HG03432 (cell line): ENCODE measurements at regions not wholly inside any gene's neighbourhood (a gene's known extent, or its start where the extent isn't known, plus 50 kb on each side); places are given as distances from the start of the nearest gene placed in this dataset.

Source experiments
- ATAC-seq: cut with Tn5 transposase; IDR thresholded peaks from one replicate; pipeline ENCODE4 v1.9.1; 2021; ENCODE audit warnings: mild to moderate bottlenecking, moderate library complexity; ENCODE audit not compliant: unreplicated experiment

DNA sequence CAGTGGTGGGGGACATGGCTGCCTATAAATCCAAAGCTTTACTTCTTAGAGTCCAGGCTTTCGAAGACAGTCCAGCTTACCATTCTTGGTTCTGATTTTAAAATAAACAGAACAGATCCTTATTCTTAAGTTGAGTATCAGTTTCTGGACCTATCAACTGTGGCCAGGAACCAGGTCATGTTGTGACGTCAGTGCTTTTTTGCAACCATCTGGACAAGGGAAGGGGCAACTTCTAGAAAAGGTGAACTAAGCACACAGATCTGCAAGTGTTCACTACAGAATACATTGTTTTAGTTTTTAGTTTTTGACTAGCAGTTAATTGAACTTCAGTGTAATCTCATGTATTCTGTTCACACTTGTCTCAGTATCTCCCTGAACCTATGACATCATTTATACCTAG is 326.0 kb upstream of the MGAT5 start:
- no peak for ATAC-seq

- no peak for ATAC-seq
Measured at GRCh38 chr2:133936096-133936495, 317.8 kb upstream of the MGAT5 start.

GRCh38 chr2:133936601-133937000 is 317.3 kb upstream of the MGAT5 start:
- no peak for ATAC-seq

- no peak for ATAC-seq
Measured at GRCh38 chr2:133937669-133938068, 316.2 kb upstream of the MGAT5 start.

- ATAC-seq, result no peak
Measured at GRCh38 chr2:133940134-133940533, 313.7 kb upstream of the MGAT5 start.

GRCh38 chr2:133941666-133942065 is 312.2 kb upstream of the MGAT5 start:
- ATAC-seq, result no peak

DNA sequence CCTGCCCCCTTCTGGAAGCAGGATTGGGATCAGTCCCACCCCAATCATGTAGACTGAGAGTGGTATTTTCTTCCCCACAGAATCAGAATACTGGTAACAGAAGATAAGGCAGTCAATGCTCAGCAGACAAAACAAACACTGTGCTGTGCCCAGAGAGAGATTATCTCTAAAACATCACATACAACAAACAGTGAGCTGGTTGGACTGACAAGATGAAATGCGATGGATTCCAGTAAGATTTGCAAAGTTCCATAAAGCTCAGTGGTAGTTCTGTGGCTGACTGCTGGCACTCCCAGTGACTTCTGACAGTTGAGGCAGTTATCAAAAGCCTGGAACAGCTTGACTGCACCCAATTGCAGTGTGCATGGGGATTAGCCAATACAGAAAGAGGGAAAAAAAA is 311.5 kb upstream of the MGAT5 start:
- no peak for ATAC-seq

- ATAC-seq, result no peak
Measured at GRCh38 chr2:133943108-133943507, 310.8 kb upstream of the MGAT5 start.

DNA sequence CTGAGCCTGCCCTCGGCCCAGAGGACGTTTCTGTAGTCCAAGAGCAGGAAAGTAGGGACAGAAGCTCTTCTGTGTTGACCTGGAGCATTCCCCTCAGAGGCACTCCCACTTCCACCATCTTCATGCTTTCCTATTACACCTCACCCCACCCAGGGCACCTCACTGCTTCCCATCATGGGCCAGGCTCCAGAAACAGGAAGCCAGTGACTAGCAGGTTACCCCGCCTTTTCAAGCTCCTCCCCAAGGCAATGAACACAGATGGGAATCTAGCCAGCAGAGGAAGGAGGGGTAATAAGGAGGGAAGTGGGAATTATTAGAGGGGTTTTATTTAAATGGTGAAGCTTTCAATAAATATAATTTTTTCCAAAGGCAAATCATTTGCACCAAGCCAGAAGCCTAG is 308.8 kb upstream of the MGAT5 start:
- ATAC-seq, result no peak

DNA sequence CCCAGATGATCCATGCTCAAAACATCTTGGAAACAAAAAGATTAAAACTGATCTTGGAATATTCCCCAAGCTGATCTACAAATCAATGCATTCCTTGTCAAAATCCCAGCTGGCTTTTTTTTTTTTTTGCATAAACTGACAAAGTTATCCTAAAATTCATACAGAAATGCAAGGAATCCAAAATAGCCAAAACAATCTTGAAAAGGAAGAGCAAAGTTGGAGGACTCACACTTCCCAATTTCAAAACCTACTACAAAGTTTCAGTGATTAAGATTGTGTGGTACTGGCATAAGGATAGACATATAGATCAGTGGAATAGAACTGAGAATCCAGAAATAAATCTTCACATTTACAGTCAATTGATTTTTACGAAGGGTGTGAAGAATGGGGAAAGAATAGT is 306.8 kb upstream of the MGAT5 start:
- no peak for ATAC-seq

DNA sequence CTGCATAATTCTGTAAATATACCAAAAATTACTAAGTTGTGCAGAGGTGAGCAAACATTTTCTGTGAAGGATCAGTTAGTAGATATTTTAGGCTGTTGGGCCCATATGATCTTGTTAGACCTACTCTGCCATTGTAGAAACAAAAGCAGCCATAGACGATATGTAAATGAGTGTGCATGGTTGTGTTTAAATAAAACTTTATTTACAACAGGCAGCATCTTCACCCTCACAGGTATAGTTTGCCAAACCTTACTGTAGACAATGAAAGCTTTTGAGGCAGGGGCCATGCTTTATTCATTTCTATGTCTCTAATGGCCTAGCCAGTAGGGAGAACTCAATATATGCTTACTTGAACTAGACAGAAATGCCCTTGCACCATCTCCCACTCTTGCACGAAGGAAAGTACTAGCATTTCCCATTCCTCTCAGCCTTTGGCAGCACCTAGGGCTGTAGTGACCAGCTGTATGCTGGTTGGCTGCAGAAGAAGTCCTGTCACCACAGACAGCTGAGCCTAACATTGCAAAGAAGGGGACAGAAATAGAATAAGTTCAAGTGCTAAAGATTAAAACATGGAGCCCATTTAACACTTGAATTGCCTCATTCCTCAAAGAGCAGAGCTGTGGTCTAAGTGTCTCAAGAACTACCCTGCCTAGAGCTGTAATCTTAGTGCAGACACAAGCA is 305.1 kb upstream of the MGAT5 start:
- ATAC-seq, result no peak

DNA sequence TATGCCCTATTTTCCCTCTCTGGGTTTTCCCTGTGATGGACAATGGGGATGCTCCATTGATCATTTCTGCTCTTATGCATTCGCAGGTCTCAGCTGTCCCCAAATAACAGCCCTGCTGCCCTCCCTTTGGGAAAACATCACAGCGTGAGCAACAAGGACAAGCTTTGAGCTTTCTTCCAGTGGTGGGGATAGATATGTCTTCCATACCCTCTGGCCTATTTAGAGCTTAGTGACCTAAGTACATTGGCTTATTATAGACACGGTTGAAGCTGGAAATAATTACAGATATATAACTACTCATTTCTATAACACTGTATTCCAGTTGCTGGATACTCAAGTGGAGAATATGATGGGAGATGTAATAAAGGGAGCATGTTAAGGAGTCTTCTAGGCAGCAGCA is 304.3 kb upstream of the MGAT5 start:
- ATAC-seq, result no peak

DNA sequence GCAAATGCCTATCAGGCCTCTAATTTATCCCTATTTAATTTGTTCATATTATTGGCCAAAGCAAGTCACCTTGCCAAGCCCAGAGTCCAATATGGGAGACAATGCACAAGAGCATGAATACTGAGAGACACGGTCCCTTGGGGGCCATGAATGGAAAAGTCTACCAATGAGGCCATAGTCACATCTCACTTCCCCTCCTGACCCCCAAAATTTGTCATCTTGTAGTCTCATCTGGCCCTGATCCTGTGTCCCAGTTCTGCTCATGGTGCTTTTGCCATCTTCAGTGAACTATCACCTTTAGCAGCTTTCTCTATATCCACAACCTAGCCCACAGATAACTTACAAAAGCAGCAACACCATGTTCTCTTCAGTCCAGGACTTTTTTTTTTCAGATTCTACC is 302.7 kb upstream of the MGAT5 start:
- ATAC-seq, result no peak

- peak; percentile 44 for ATAC-seq
Measured at GRCh38 chr2:133952420-133952819, 301.5 kb upstream of the MGAT5 start.

DNA sequence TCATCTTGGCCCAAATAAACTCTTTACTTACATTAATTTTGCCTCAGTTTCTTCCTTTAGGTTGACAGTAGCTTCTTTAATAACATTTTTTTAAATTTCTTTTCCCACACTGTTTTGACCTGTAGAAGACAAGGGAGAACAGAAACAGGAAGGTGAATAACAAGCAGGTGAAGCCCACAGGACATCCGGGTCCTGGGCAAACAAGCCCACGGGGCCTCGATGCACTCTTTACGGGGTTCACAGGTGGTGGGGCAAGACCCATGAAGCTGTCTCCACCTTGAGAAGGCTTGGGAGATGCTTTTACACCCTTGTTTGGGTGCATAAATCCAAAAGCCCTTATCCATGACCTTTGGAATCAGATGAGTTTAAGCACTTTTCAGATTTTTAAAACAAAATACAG is 301.0 kb upstream of the MGAT5 start:
- no peak for ATAC-seq

DNA sequence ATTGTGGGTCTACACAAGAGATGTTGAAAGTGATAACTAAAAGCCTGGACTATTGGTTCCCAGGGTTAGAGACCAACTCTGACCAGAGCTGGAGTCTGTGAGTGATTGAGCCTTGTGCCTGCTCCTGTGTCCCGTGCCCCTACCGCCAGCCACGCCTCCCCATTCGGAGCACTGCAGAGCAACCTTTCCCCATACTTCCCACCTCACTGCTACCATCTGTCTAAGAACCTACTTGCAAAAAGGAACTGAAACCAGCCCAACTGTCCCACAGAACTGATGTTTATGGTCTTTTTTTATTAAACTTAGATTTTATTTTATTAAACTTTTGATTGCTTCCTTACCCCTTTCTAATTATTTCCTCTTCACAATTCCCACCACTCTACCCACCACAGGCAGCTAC is 300.3 kb upstream of the MGAT5 start:
- ATAC-seq, result peak; percentile 79

- ATAC-seq, result no peak
Measured at GRCh38 chr2:133954636-133955035, 299.2 kb upstream of the MGAT5 start.

DNA sequence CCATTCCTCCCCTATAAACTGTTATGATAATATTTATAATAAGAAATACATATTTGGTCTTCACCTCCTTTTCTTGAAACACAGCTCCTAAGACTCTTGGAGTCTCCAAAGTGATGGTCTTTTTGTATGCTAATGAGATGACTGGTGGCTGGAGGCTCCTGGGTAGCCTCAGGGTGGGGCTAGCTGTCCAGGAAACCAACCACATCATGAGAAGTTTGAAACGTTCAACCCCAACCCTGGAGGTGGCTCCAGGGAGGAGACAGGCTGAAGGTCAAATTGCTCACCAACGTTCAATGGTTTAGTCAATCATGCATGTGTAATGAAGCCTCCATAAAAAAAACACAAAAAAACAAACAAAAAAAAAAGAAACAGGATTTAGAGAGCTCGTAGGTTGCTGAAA is 298.7 kb upstream of the MGAT5 start:
- no peak for ATAC-seq

DNA sequence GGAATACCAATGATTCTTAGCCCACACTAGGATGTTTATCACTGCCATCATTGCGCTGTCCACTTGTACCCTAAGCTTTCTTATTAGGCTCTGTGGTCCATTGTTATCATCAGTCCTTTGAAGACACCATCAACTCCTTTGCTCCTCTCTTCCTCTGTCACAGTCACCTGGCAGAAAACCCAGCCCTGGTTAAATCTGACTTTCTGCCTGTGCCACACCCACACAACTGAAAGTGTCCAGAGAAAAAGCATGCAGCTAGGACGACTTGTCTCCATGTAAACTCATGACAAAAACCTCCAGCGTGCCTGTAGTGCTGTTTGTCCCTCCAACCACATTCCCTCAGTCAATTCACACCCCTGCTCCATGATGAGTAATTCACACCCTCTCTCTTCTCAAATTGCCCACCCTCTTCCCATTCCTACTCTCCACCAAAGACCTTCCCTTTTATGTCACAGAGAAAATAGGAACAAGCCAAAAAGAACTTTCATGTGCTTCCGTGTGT is 297.4 kb upstream of the MGAT5 start:
- no peak for ATAC-seq

DNA sequence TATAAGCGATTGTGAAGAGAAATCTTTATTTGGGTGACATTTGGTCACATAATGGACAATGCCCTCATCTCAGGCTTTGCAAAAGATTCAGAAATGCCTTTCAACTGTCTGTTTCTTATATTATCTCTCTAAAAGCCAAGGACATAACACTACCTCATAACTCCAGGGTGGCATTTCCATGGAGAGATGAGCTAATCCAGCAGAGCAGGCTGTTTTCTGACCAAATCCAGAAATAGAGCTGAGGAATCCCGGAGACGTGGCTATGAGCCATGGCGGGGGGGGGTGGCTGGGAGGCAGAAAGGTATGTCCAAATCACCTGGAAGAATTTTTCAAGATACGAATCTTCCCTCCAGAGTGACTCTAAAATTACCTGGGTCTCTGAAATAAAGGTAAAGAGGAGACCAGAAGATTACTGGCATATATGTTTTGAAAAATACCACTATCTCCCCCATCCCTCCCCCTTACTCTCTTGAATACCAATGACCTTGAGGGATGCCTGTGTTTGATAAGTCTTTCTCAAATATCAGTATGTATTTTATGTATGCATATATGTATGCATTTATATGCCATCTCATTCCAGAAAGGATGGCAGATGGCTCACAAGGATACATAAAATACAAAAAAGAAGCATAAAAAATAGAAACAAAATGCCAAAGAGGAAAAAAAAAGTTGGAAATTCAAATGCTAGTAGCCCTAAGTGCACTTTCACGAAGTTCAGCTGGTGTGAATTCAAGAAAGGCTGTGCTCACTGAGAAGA is 296.0 kb upstream of the MGAT5 start:
- no peak for ATAC-seq

GRCh38 chr2:133959066-133959465 is 294.8 kb upstream of the MGAT5 start:
- no peak for ATAC-seq

DNA sequence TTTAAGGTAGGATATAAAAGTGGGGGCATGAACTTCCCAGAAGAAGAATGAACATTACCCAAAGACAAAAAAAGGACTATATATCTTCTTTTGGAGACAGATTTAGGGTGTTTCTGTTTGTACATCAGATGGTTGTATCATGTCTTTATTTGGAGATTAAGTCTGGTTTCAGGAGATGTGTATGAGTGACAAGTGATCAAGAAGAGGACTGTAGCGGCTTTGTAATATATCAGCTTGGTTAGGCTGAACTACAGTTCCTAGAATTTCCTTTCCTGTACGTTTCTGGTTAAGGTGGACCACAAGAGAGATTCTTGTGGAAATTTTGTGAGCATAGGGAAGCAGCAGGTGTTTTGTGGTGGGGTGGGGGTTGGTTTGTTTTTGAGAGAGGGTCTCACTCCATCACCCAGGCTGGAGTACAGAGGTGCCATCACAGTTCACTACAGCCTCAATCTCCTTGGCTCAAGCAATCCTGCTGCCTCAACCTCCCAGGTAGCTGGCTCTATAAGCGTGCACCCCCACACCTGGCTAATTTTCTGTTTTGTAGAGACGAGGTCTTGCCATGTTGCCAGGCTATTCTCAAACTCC is 287.1 kb upstream of the MGAT5 start:
- no peak for ATAC-seq
